ENCODE measurements at regions not wholly inside any gene's neighbourhood (a gene's known extent, or its start where the extent isn't known, plus 50 kb on each side); places are given as distances from the start of the nearest gene placed in this dataset.

DNA sequence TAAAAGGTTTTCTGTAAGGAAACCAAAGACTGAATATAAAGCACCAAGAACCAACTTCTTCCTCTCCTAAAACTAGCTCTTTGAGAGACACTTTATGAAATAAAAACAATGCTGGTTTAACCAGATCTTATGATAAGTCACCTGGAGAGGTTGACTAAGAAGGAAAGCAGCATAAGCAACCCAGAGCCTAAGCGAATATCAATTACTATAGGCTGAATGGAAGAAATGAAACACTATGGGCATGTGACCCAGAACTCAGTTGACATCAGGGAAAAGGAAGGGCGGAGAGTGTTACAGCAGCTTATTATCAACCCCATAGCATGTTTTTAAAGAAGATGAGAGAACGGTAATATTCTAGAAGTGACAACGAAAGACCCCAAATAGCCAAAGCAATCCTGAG is 94.1 kb upstream of the STMND1 start:
- TF ChIP-seq, protein P1, sequence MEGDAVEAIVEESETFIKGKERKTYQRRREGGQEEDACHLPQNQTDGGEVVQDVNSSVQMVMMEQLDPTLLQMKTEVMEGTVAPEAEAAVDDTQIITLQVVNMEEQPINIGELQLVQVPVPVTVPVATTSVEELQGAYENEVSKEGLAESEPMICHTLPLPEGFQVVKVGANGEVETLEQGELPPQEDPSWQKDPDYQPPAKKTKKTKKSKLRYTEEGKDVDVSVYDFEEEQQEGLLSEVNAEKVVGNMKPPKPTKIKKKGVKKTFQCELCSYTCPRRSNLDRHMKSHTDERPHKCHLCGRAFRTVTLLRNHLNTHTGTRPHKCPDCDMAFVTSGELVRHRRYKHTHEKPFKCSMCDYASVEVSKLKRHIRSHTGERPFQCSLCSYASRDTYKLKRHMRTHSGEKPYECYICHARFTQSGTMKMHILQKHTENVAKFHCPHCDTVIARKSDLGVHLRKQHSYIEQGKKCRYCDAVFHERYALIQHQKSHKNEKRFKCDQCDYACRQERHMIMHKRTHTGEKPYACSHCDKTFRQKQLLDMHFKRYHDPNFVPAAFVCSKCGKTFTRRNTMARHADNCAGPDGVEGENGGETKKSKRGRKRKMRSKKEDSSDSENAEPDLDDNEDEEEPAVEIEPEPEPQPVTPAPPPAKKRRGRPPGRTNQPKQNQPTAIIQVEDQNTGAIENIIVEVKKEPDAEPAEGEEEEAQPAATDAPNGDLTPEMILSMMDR (conservative IDR thresholded peaks at IDR 0.05; ENCODE audit: low read length): no peak
- TF ChIP-seq EZH2phosphoT487 (IDR thresholded peaks at IDR 0.05; ENCODE audit: borderline replicate concordance, low read depth, low read length): no peak
